ENCODE measurements at regions not wholly inside any gene's neighbourhood (a gene's known extent, or its start where the extent isn't known, plus 50 kb on each side); places are given as distances from the start of the nearest gene placed in this dataset.

DNA sequence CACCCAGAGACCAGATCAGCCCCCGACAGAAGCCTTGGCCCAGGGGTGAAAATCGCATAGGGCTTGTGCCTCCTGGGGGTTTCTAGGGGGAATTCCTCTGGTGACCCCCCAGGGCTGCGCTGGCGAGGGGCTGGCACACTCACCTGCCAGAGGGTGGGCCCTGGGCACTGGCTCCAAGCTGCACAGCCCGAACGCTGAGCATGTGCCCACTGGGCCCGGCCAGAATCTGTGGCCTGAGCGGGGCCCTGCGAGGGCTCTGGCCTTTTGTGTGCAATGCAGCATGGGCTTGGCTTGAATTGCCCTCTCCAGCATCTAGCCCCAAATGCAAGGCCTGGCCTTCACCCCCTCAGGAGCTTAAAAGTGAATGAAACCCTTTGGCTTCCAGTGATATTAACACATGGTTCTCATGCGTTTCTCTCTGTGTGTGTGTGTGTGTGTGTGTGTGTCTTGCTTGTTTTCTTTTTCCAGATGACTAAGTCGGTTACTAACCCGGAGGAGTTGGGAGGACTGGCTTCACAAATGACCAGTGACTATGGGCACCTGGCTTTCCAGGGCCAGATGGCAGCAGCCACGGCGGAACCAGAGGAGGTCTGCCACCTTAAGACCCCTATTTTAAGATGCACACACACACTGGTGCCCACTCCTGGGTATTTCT, 259.1 kb upstream of the TPM1 start:
- intact Hi-C loops (cut with micrococcal nuclease), result loop anchor here (5.0 kb wide), 1 partner anchor 309 kb away; no protein-coding TSS in a partner anchor
- Histone ChIP-seq H3K36me3 (peaks cover 8% of the 10 kb centered on the region), H3K4me3 (no peak overlapping the region), H3K27me3 (ENCODE audit: low read depth) (no peaks in the 10 kb centered on the region), H3K9me3 (replicated peaks) (no peaks in the 10 kb centered on the region), H3K27ac (replicated peaks) (peak overlapping the region; percentile 87), H3K4me1 (peaks cover 43% of the 10 kb centered on the region)
- no peak for DNase-seq
- TF ChIP-seq, protein P1, sequence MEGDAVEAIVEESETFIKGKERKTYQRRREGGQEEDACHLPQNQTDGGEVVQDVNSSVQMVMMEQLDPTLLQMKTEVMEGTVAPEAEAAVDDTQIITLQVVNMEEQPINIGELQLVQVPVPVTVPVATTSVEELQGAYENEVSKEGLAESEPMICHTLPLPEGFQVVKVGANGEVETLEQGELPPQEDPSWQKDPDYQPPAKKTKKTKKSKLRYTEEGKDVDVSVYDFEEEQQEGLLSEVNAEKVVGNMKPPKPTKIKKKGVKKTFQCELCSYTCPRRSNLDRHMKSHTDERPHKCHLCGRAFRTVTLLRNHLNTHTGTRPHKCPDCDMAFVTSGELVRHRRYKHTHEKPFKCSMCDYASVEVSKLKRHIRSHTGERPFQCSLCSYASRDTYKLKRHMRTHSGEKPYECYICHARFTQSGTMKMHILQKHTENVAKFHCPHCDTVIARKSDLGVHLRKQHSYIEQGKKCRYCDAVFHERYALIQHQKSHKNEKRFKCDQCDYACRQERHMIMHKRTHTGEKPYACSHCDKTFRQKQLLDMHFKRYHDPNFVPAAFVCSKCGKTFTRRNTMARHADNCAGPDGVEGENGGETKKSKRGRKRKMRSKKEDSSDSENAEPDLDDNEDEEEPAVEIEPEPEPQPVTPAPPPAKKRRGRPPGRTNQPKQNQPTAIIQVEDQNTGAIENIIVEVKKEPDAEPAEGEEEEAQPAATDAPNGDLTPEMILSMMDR (IDR thresholded peaks at IDR 0.05; ENCODE audit: borderline replicate concordance), result no peak

DNA sequence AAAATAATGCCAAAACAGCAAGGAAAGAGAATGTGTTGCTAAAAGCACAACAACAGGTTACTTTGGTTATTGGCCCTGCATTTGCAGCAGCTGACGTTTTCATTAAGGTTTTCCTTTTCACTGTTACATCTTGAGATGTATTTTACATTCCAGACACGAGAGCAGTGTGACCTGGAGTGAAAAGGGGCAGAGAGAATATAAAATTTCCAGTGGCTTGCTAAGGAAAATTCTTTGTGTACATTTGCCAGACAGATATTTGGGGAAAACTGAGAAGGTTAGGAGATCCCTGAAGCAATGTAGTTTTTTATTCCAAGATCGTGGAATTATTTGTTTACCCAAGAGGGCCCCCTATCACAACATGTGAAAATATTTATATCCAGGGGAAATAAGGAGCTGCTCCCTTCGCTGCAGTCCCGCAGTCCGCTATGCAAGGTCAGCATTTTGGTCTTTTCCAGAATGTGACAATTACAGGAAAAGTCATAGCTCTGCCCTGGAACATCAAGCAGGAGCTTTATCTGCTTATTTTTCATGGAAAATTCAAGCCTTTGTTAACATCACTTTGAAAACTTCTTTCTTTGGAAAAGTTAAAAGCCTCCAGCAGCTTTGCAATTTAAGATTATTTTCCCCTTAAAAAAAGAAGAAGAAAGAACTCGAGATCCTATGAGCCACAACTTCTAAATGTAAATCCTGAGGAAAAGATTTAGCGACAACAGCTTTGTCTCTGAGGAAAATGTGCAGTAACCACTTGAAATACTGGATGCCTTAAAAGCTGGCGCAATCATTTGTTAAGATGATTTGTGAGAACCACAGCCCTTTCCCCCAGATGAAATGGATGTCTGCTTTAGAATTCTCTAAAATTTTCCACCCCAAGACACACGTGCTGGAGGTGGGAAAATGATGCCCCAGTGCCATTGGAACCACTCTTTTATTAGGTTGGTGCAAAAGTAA, 256.4 kb upstream of the TPM1 start:
- TF ChIP-seq, protein P1 (IDR thresholded peaks at IDR 0.05; ENCODE audit: borderline replicate concordance), result no peak
- Histone ChIP-seq H3K4me3 (no peak overlapping the region), H3K9me3 (replicated peaks) (no peaks in the 10 kb centered on the region), H3K36me3 (peaks cover 18% of the 10 kb centered on the region), H3K27me3 (ENCODE audit: low read depth) (no peaks in the 10 kb centered on the region), H3K4me1 (peaks cover 23% of the 10 kb centered on the region), H3K27ac (replicated peaks) (no peak overlapping the region)
- intact Hi-C loops (cut with micrococcal nuclease), result no loop called here
- DNase-seq, result no peak

DNA sequence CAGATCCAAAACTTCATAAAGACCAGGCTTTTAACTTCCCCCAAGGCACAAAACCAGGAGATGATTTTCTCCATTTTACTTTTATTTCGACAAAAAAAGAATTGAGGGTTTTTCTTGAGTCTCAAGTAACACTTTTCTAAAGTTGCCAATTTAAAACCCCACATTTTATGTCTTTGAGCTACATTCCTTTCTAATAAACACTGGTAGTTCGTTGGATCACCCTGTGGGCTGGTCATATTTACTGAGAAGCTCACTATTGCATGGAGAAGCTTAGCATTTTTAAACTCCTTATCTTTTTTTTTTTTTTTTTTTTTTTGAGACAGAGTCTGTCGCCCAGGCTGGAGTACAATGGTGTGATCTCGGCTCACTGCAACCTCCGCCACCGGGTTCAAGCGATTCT, 255.1 kb upstream of the TPM1 start:
- DNase-seq, result no peak
- Histone ChIP-seq H3K27ac (replicated peaks) (no peak overlapping the region), H3K27me3 (ENCODE audit: low read depth) (no peaks in the 10 kb centered on the region), H3K4me1 (peaks cover 11% of the 10 kb centered on the region), H3K4me3 (no peak overlapping the region), H3K9me3 (replicated peaks) (no peaks in the 10 kb centered on the region), H3K36me3 (peaks cover 18% of the 10 kb centered on the region)
- intact Hi-C loops (cut with micrococcal nuclease), result no loop called here
- TF ChIP-seq, protein P1 (IDR thresholded peaks at IDR 0.05; ENCODE audit: borderline replicate concordance), result no peak

DNA sequence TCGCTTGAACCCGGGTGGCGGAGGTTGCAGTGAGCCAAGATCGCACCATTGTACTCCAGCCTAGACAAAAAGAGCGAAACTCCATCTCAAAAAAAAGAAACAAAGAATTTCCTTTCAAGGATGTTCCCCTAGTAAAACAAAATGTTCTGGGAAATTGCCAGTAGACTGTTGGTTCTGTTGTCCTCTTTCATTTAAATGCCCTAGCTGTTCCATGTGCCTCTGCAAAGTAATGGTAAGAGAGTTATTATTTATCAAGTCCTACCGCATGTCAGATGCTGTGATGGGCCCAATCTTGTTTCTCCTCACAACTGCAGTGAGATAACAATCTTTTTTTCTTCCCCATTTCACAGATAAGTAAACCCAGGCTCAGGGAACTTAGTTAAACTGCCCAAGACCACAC, 254.3 kb upstream of the TPM1 start:
- no peak overlapping the region for H3K27ac ChIP-seq (replicated peaks)
- no peak overlapping the region for H3K4me3 ChIP-seq
- TF ChIP-seq, protein P1 (IDR thresholded peaks at IDR 0.05; ENCODE audit: borderline replicate concordance), result no peak
- intact Hi-C loops (cut with micrococcal nuclease), result no loop called here
- peaks cover 2% of the 10 kb centered on the region for H3K4me1 ChIP-seq
- H3K36me3 ChIP-seq, result peaks cover 18% of the 10 kb centered on the region
- H3K9me3 ChIP-seq (replicated peaks), result no peaks in the 10 kb centered on the region
- DNase-seq, result no peak
- H3K27me3 ChIP-seq (ENCODE audit: low read depth), result no peaks in the 10 kb centered on the region

DNA sequence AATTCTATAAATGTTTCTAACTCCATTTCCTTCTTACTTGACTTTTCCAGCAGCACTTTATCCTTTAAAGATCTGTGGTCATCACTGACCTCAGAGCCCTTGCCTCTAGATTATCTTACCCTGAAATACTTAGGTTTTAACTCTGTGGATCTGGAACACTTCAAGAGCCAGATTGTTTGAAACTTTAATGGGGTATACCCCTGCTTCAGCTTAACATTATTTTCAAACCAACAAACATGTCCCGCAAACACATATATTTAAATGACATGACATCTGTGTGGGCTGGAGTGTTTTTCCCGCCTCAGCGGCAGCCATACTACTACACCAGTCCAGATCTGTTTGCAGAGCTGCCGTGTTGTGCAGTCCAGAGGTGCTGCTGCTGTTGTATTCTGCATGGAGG, 252.0 kb upstream of the TPM1 start:
- intact Hi-C loops (cut with micrococcal nuclease), result loop anchor here (10.0 kb wide), 1 partner anchor 64 kb away; no protein-coding TSS in a partner anchor
- DNase-seq, result no peak
- TF ChIP-seq, protein P1 (IDR thresholded peaks at IDR 0.05; ENCODE audit: borderline replicate concordance), result no peak

More for the DNA sequence above, 252.0 kb upstream of the TPM1 start:
- H3K27ac ChIP-seq (replicated peaks), result no peak overlapping the region
- H3K4me1 ChIP-seq, result peaks cover 6% of the 10 kb centered on the region
- H3K36me3 ChIP-seq, result peaks cover 10% of the 10 kb centered on the region
- no peak overlapping the region for H3K4me3 ChIP-seq
- no peaks in the 10 kb centered on the region for H3K27me3 ChIP-seq (ENCODE audit: low read depth)
- no peaks in the 10 kb centered on the region for H3K9me3 ChIP-seq (replicated peaks)
